ENCODE measurements at regions not wholly inside any gene's neighbourhood (a gene's known extent, or its start where the extent isn't known, plus 50 kb on each side); places are given as distances from the start of the nearest gene placed in this dataset.
"Not testable (repeated sequence)": the region's sequence is repeated elsewhere in the genome, so short reads cannot be mapped to it uniquely, and the experiment has no call there.

DNA sequence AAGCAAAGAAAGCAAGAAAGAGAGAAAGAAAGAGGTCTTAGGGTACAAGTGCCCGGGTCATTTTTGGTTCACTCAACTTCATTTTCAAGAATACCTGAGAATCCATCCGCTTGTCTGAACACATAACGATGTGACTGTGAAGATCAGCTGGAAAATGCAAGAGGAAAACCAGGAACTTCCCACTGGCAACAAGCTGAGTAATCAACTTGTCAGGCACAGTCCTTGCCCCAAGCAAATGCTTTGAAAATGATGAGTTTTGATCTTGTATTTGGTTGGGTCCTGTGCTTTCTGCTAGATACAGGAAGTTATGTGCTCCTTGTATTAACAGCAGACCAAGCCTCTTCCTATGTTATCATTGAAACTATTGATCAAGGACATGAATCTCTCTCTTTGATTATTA is 239.1 kb downstream of the ASMT start:
- DNase-seq: no peak

DNA sequence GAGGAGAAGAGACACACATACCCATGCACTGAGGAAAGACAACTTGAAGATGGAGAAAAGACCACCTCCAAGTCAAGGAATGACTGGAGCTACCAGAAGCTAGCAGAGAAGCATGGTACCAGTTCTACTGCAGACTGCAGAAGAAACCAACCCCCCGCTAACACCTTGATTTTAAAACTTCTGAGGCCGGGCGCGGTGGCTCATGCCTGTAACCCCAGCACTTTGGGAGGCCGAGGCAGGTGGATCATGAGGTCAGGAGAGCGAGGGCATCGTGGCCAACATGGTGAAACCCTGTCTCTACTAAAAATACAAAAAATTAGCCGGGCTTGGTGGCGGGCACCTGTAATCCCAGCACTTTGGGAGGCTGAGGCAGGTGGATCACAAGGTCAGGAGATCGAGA is 240.0 kb downstream of the ASMT start:
- DNase-seq: not testable (repeated sequence)

DNA sequence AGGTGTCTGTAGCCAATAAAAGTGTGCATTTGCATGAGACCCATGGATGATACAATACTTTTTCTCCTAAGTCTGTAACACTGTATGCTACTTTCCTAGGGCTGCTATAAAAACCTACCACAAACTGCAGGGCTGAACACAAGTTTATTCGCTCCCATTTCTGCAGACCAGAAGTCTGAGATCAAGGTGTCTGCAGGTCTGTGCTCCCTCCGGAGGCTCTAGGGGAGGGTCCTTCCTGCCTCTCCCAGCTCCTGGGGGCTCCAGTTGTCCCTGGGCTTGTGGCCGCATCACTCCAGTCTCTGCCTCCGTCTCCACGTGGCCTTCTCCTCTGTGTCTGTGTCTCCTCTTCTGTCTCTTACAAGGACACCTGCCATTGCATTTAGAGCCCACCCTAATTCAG is 244.4 kb downstream of the ASMT start:
- not testable (repeated sequence) for DNase-seq

DNA sequence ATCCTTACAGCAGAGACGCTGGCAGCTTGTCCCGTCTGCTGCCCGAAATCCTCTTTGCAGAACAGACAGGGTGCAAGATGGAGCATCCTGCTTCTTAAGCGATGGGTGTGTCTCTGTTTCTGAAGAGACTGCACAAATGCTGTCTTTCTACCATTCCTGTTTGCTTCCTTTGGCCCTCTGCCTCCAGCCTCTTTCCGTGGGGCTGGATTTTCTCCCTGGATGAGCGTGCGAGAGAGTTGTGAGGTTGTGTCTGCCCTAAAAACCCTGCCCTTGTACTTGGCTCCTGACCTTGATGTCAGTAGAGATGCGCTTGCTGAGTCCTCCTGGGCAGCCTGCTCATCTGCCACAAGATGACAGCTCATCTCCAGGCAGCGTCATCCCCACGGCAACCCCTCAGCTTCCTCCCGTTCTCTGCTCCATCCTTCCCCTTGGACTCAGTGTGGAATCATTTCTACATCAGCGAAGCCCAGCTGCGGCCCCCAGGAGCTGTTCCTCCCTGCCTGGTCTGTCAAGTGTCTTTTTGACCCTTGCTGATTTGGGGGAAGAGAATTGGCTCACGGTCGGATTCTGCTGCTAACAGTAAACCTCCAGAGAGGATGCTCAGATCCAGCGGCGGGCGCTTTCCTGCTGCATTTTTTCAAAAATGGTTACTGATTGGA is 246.2 kb downstream of the ASMT start:
- no peak for DNase-seq

DNA sequence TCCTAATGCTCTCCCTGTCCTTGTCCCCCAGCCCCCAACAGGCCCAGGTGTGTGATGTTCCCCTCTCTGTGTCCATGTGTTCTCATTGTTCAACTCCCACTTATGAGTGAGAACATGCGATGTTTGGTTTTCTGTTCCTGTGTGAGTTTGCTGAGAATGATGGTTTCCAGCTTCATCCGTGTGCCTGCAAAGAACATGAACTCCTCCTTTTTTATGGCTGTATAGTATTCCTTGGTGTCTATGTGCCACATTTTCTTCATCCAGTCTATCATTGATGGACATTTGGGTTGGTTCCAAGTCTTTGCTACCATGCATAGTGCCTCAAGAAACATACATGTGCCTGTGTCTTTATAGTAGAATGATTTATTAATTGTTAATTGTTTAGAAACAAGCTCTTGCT is 249.1 kb downstream of the ASMT start:
- DNase-seq: not testable (repeated sequence)

DNA sequence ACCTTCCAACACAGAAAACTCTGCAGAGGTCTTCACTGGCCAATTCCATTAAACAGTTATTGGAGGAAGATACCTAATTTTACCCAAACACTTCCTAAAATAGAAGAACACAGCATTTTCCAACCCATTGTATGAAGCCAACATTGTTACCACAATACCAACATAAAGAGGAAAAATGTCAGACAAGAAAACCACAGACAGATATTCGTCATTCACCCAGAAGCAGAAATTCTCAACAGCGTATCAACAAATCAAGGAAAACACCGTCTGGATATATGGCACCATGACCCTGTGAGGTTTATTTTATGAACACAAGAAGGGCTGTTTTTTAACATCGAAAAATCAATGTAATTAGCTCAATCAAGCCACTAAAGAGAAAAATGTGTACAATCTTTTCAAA is 255.6 kb downstream of the ASMT start:
- no peak for DNase-seq

DNA sequence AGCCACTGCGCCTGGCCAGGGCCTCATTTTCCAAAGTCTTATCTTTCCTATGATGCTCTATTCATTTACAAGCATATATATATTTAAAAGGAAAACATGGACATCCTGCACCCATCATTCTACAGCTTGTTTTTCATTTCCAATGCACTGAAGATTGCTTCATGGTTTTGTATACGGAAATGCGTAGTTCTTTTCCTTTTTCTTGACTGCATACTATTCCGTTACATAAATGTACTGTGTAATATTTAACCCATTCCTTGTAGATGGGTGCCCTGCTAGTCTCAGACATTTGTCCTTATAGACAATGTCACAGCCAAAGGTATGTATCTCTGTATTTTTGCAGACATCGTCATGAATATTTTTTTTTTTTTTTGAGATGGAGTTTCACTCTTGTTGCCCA is 257.0 kb downstream of the ASMT start:
- DNase-seq: no peak

DNA sequence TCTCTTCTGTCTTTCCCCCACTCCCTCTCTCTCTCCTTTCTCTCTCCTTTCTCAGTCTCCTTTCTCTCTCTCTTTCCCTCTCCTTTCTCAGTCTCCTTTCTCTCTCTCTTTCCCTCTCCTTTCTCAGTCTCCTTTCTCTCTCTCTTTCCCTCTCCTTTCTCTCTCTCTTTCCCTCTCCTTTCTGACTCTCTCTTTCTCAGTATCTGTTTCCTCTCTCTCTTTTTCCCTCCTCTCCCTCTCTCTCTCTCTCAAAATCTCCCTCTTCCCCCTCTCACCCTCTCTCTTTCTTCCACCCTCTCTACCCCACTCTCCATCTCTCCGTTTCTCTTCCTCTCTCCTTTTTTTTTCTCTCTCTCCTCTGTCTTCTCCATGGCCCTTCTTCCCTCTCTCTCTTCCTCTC is 258.8 kb downstream of the ASMT start:
- DNase-seq: no peak

DNA sequence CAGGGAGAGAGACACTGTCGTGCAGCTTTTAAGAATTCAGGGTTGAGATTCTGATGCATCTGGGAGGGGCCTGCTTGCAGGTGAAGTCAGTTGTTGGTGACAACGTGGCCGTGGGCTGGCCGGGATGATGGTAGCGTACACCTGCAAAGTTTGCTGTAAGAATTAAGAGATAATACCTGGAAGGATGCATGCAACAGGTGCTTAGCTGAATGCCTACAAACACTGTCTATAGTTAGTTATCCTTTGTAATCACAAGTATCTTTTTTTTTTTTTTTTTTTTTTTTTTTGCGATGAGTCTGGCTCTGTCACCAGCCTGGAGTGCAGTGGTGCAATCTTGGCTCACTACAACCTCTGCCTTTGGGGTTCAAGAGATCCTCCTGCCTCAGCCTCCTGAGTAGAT is 259.6 kb downstream of the ASMT start:
- DNase-seq: no peak

DNA sequence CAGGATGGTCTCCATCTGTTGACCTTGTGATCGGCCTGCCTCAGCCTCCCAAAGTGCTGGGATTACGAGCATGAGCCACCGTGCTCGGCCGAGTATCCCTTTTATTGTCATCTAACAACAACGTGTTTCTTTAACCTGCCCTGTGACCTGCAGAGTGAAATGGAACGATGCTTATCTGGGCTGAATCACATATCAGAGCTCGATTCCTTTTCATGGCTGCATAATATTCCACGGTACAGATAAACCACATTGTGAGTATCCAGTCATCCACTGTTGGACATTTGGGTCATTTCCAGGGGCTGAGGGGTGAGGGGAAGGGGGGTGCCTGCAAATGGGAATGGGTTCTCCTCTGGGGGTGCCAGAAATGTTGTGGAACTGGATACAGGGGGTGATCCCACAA is 260.0 kb downstream of the ASMT start:
- no peak for DNase-seq

DNA sequence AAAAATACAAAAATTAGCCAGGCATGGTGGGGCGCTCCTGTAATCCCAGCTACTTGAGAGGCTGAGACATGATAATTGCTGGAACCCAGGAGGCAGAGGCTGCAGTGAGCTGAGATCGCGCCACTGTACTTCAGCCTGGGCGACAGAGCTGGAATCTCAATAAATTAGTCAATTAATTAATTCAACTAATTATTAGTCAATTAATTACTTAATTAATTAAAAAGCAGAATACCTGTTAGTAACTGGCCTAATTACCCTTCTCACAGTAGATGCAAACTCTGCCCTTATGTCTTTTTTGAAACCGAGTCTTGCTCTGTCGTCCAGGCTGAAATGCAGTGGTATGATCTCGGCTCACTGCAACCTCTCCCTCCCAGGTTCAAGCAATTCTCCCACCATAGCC is 261.2 kb downstream of the ASMT start:
- no peak for DNase-seq

DNA sequence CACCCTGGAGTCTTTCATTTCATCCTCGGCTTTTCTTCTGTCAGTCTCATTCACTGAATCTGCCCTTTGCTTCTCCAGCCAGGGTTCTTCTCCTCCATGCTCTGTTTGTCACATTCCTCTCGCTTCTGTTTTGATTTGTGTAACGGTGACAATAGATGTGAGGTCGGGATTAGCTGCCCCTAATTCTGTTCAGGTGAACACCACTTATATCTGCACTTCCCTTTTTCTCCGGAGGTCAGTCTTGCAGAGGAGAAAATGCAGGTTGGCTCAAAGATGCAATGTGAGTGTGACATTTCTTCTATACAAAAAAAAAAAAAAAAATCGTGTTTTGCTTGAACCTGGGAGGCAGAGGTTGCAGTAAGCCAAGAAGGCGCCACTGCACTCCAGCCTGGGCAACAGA is 262.9 kb downstream of the ASMT start:
- no peak for DNase-seq

DNA sequence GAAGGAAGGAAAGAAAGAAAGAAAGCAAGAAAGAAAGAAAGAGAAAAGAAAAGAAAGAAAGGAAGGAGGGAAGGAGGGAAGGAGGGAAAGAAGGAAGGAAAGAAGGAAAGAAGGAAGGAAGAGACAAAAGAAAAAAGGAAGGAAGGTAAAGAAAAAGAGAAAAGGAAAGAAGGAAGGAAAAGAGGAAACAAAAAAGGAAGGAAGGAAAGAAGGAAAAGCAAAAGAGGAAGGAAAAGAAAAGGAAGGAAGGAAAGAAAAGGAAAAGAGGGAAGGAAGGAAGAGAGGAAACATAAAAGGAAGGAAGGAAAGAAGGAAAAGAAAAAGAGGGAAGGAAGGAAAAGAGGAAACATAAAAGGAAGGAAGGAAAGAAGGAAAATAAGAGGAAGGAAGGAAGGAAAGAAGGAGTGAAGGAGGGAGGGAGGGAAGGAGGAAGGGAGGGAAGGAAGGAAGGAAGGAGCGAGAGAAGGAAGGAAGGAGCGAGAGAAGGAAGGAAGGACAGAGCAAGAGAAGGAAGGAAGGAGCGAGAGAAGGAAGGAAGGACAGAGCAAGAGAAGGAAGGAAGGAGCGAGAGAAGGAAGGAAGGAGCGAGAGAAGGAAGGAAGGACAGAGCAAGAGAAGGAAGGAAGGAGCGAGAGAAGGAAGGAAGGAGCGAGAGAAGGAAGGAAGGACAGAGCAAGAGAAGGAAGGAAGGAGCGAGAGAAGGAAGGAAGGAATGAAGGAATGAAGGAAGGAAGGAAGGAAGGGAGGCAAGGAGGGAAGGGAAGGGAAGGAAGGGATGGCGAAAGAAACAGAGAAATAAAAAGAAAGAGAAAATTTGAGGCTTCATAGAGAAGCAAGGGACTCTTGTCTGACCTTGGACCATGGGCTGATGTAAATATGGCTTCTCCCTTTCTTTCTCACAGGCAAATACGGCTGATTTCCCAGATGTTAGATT is 266.3 kb downstream of the ASMT start:
- not testable (repeated sequence) for DNase-seq

DNA sequence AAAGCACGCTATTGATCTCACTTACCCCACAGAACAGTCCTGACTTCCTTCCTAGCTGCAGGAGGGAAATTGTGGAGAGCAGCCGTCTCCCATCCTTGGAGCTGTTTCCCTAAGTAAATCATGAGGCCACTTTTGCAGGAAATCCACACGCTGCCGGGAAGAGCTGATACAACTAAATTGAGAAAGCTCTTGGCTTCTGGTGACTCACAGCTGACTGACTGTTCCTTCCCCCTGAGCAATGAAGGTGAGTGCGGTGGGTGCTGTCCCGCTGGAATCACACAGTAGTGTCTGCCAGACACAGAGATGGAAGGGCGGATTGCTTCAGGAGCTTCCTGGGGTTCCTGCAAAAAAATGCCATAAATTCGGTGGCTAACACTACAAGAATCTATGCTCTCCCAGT is 268.9 kb downstream of the ASMT start:
- DNase-seq: no peak

DNA sequence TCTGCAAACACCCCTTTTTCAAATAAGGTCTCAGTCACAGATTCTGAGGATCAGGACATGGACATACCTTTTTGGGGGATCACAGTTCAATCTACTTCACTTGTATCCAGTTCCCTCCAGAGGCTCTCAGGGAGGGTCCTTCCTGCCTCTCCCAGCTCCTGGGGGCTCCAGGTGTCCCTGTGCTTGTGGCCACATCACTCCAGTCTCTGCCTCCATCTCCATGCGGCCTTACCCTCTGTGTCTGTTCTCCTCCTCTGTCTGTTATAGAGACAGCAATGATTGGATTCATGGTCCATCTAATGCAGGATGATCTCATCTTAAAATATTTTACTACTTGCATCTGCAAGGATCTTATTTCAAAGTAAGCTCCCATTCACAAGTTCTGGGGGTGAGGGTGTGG is 269.6 kb downstream of the ASMT start:
- no peak for DNase-seq

DNA sequence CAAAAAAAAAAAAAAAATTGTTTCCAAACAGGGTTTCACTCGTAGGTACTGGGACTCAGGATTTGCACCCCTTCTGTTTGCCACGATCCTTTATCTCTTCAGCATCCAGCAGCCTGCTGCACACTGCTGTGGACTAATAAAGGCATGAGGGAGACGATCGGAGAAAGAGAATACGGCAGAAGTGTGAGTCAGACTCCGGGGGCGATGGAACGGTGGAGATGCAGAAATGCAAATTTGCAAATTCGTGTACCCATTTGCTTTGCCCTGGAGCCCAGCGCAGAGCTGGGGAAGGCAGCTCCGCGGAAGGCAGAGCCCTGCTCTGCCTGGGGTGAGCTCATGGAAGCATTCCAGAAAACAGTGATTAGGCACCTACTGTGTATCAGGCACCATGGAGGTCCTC is 270.3 kb downstream of the ASMT start:
- DNase-seq: no peak

DNA sequence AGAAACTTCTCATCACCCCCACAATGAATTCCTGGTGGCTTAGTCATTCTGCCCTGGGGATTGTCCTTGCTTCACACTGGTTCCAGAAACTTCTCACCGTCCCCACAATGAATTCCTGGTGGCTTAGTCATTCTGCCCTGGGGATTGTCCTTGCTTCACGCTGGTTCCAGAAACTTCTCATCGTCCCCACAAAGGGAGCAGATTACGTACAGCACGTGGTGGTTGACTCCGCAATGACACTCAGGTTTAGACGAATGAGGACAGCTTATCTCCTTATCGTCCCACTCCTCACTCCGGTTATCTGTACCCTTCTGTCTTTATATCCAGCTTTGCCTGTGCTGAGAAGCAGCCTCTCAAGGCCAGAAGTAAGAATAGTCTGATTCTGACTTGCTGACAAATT is 273.4 kb downstream of the ASMT start:
- not testable (repeated sequence) for DNase-seq

DNA sequence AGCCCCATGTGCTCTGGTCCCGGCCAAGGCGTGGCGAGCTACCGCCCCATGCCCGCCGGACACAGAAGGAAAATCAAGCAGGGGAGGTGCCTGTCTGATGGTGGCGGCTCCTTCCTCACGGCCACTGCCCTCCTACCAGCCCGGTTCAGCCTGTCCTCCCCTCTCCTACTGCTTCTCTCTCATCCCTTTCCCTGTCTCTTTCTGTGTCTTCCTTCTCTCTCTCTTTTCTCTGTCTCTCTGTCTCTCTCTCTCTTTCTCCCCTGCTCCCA is 279.1 kb downstream of the ASMT start:
- DNase-seq: no peak

DNA sequence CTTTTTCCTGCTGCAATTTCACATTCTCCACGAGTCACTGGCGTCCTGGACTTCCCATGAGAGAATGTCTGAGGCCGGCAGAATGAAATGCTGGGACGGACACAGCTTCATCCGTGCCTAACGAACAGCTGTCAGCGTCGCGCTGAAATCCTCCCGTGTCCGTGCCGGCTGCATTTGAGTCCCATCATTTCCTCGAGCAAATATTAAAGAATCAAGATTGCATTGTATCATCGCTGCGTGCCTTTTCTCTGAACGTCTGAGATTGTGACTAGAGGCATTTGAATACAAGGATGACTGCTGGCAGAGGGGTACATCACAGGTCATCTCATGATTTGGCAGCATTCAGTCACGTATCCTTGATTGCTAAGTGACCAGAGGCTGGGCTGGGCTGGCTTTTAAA is 279.9 kb downstream of the ASMT start:
- DNase-seq: no peak

DNA sequence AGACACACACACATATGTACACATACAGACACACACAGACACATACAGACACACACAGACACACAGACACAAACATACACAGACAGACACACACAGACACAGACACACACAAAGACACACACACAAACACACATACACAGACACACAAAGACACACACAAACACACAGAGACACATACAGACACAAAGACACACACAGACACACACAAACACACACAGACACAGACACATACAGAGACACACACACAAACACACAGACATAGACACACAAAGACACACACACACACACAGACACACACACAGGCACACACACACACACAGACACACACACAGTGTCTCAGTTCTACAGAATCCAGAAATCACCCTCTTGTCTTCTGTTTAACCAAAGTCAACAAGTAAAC is 280.7 kb downstream of the ASMT start:
- DNase-seq: no peak

DNA sequence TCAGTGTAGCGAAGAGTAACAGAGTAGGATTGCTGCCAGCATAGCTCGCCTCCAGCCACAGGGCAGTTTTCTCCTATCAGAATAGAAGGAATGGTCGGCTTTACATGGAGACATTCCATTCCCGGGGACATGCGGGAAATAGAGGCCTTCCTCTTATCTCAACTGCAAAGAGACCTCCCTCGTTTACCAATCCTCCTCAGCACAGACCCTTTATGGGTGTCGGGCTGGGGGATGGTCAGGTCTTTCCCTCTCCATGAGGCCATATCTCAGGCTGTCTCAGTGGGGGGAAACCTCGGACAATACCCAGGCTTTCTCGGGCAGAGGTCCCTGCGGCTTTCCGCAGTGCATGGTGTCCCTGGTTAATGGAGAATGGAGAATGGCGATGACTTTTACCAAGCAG is 285.0 kb downstream of the ASMT start:
- no peak for DNase-seq

DNA sequence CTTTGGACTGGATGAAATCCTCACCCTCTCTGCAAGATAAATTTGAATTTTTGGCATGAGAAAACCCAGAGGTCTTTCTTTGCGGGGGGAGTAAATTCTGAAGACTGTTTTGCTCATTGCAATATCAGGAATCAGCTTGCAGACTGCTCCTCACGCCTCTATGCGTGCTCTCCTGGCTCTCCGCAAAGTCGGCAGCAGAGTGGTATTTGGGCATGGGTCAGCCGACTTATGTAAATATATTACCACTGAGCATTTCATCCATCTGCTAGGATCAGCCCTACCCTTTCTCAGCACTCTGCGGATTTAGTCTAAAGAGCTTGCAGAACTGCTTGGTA is 288.0 kb downstream of the ASMT start:
- no peak for DNase-seq

DNA sequence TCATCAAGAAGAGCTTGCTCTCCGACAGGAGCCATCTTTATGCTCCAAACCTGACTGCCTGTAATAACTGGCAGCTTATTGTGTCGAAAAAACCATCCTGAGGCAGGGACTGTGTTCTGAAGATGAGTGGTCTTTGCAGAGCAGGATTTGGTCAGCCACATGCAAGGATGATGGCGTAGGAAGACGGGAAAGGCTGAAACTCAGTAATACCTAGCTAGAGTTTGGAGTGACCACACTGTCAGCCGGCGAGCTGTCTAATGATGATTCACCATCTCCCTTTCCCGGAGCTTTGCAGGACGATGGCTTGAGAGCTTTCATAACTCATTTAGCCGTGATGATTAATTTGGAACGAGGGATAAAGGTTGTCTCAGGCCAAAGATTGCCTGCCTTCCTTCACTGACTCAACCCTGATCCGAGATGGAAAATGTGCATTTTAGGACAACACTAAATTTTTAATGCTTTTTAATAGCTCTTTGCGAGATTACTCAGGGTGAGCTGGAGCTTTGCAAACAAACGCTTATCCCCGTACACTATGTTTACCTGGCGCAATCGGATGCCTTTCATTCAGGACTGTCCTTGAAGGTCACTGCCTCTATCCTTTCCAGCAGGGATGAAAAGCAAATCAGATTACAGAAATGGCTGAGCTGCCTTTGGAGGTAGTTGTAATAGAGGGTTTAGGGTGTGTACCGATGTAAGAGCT is 288.5 kb downstream of the ASMT start:
- no peak for DNase-seq

DNA sequence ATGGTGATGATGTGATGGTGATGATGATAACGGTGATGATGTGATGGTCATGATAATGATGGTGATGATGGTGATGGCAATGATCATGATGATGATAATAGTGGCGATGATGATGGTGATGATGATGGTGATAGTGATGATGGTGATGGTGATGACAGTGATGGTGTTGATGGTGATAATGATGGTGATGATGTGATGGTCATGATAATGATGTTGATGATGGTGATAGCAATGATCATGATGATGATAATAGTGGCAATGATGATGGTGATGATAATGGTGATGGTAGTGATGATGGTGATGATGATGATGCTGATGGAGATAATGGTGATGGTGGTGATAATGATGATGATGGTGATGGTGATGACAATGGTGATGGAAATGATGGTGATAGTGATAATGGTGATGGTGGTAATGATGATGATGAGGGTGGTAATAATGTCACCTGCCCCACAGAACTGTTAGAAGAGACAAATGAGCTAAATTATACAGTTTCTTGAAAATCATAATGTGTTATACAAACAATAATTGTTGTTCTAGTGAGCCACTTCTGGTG is 289.9 kb downstream of the ASMT start:
- no peak for DNase-seq

Data from CD4-positive, alpha-beta T cell treated with Interferon alpha-2 for 1 hour (primary cell).